Liver (tissue), 2 donors: ENCODE measurements at regions not wholly inside any gene's neighbourhood (a gene's known extent, or its start where the extent isn't known, plus 50 kb on each side); places are given as distances from the start of the nearest gene placed in this dataset.

Experiments used
- CTCF ChIP-seq: fragments of 150-350 bp; IDR thresholded peaks from 2 replicates; pipeline ENCODE4 v1.5.1; 2017; ENCODE audit warnings: improper control_type of control experiment, low read depth, low read length; ENCODE audit not compliant: missing input control
- FOXA1 ChIP-seq: IDR thresholded peaks from 2 replicates; pipeline ENCODE4 v1.6.1; 2016; ENCODE audit warnings: antibody characterized with exemption
- REST ChIP-seq: IDR thresholded peaks from 2 replicates; pipeline ENCODE4 v1.6.1; 2016; ENCODE audit warnings: antibody characterized with exemption, mild to moderate bottlenecking
- YY1 ChIP-seq: IDR thresholded peaks from 2 replicates; pipeline ENCODE4 v1.6.1; 2016; ENCODE audit warnings: antibody characterized with exemption, mild to moderate bottlenecking
- donor health status: healthy.

- TF ChIP-seq FOXA1 (no peak), CTCF (no peak), YY1 (no peak), REST (no peak)
Measured at GRCh38 chr15:94061041-94061440, 170.3 kb upstream of the MCTP2 start.
